H1 (cell line): ENCODE measurements at regions not wholly inside any gene's neighbourhood (a gene's known extent, or its start where the extent isn't known, plus 50 kb on each side); places are given as distances from the start of the nearest gene placed in this dataset.

Source experiments
- CTCF ChIA-PET: fragments of 300-600 bp; sonication (Branson Sonifier 250); formaldehyde crosslinking; loops from one replicate; lab custom pipeline; 2021; ENCODE audit not compliant: partially characterized antibody; lab: Charles Lee
- POLR2A ChIA-PET: fragments of 300-600 bp; sonication (Branson Sonifier 250); formaldehyde crosslinking; loops from one replicate; lab custom pipeline; 2021; ENCODE audit warnings: inconsistent platforms; ENCODE audit not compliant: partially characterized antibody; lab: Charles Lee
- DNase-seq, 2 experiments: peaks; one replicate each; pipeline versions ENCODE4 v3.0.0 to v3.0.0-alpha.2; 2010 to 2022; ENCODE audit warnings: low spot score in 2 of 2, low read depth in 1 of 2, mixed read lengths in 1 of 2
- FAIRE-seq: peaks from 2 replicates; lab custom pipeline; 2011; peaks lifted over from hg19 to GRCh38; lab: Jason Lieb, UNC
- H2AFZ ChIP-seq: 2 replicates; pipeline ENCODE4 v1.8.1; 2012; ENCODE audit warnings: low read length, inconsistent platforms
- H2AK5ac ChIP-seq: 2 replicates; pipeline ENCODE4 v1.6.1; 2013; ENCODE audit warnings: low read depth, low read length
- H2BK120ac ChIP-seq: replicated peaks from 2 replicates; pipeline ENCODE3; 2013; ENCODE audit warnings: low read depth, low read length, inconsistent platforms
- H2BK12ac ChIP-seq: 2 replicates; pipeline ENCODE4 v1.6.1; 2013; ENCODE audit warnings: low read depth, low read length
- H2BK15ac ChIP-seq: 2 replicates; pipeline ENCODE4 v1.6.1; 2013; ENCODE audit warnings: low read length
- H2BK20ac ChIP-seq: 2 replicates; pipeline ENCODE4 v1.6.1; 2013; ENCODE audit warnings: low read length
- H2BK5ac ChIP-seq: 2 replicates; pipeline ENCODE4 v1.6.1; 2013; ENCODE audit warnings: low read depth, low read length
- H3K14ac ChIP-seq: 2 replicates; pipeline ENCODE4 v1.6.1; 2013; ENCODE audit warnings: inconsistent platforms; ENCODE audit not compliant: insufficient read length
- H3K18ac ChIP-seq: 2 replicates; pipeline ENCODE4 v1.6.1; 2013; ENCODE audit warnings: low read length; ENCODE audit errors: extremely low read depth
- H3K23ac ChIP-seq: 2 replicates; pipeline ENCODE4 v1.6.1; 2013; ENCODE audit warnings: inconsistent platforms; ENCODE audit not compliant: insufficient read length
- H3K23me2 ChIP-seq: 2 replicates; pipeline ENCODE4 v1.6.1; 2013; ENCODE audit warnings: low read depth, low read length
- H3K27ac ChIP-seq: 2 replicates; pipeline ENCODE4 v1.6.1; 2011; ENCODE audit warnings: low read depth, low read length, inconsistent platforms
- H3K27me3 ChIP-seq, 4 experiments: replicated peaks in 1 of 4; 1 replicate in 1 of 4; 2 replicates in 3 of 4; pipeline versions ENCODE4 v1.6.1 to v1.8.1; 2011 to 2013; ENCODE audit warnings: low read length in 3 of 4, mild to moderate bottlenecking in 3 of 4, inconsistent platforms in 2 of 4, mixed read lengths in 2 of 4, moderate library complexity in 1 of 4; ENCODE audit not compliant: control insufficient read depth in 3 of 4, insufficient read depth in 3 of 4; ENCODE audit errors: extremely low read depth in 1 of 4
- H3K36me3 ChIP-seq, 4 experiments: 2 replicates each; pipeline versions ENCODE4 v1.6.1 to v1.8.1; 2011 to 2013; ENCODE audit warnings: mild to moderate bottlenecking in 4 of 4, low read length in 3 of 4, moderate library complexity in 2 of 4, control low read depth in 1 of 4, inconsistent platforms in 1 of 4; ENCODE audit not compliant: insufficient read depth in 4 of 4, control insufficient read depth in 2 of 4
- H3K4ac ChIP-seq: replicated peaks from 2 replicates; pipeline ENCODE3; 2013; ENCODE audit warnings: low read length, low read depth, mixed read lengths, inconsistent platforms; ENCODE audit not compliant: insufficient read length
- H3K4me1 ChIP-seq, 4 experiments: replicated peaks in 1 of 4; 1 replicate in 1 of 4; 2 replicates in 3 of 4; pipeline versions ENCODE4 v1.6.1 to v1.8.1; 2011 to 2013; ENCODE audit warnings: low read length in 3 of 4, inconsistent platforms in 2 of 4, mixed read lengths in 1 of 4; ENCODE audit not compliant: insufficient read depth in 4 of 4, control insufficient read depth in 3 of 4
- H3K4me2 ChIP-seq, 2 experiments: 2 replicates each; pipeline versions ENCODE4 v1.6.1 to v1.8.1; 2011 to 2013; ENCODE audit warnings: low read depth in 2 of 2, low read length in 2 of 2, control low read depth in 1 of 2, inconsistent platforms in 1 of 2, mild to moderate bottlenecking in 1 of 2; ENCODE audit not compliant: insufficient read depth in 1 of 2
- H3K4me3 ChIP-seq, 4 experiments: fragments of 200-600, 300-600 bp in 1 of 4; sonication (generic), shearing (Covaris generic), sonication (Bioruptor Twin) in 1 of 4; 2 replicates each; pipeline versions ENCODE4 v1.5.1 to v1.8.1; 2011 to 2016; ENCODE audit warnings: low read length in 4 of 4, low read depth in 3 of 4, control low read depth in 2 of 4, inconsistent platforms in 2 of 4, mild to moderate bottlenecking in 2 of 4, mixed read lengths in 1 of 4, moderate library complexity in 1 of 4; ENCODE audit not compliant: insufficient read depth in 2 of 4; ENCODE audit errors: extremely low read depth in 1 of 4
- H3K56ac ChIP-seq: replicated peaks from 2 replicates; pipeline ENCODE3; 2013; ENCODE audit warnings: low read depth, mild to moderate bottlenecking, mixed read lengths, low read length, inconsistent platforms; ENCODE audit not compliant: insufficient read length
- H3K79me1 ChIP-seq: 2 replicates; pipeline ENCODE4 v1.6.1; 2013; ENCODE audit warnings: low read depth, low read length, control low read depth
- H3K79me2 ChIP-seq, 2 experiments: 2 replicates each; pipeline versions ENCODE4 v1.6.1 to v1.8.1; 2012 to 2013; ENCODE audit warnings: low read length in 2 of 2, mild to moderate bottlenecking in 2 of 2, inconsistent platforms in 1 of 2; ENCODE audit not compliant: insufficient read depth in 2 of 2, control insufficient read depth in 1 of 2
- H3K9ac ChIP-seq, 4 experiments: replicated peaks in 1 of 4; 1 replicate in 1 of 4; 2 replicates in 3 of 4; pipeline versions ENCODE4 v1.6.1 to v1.8.1; 2011 to 2013; ENCODE audit warnings: low read depth in 3 of 4, low read length in 3 of 4, control low read depth in 2 of 4, mild to moderate bottlenecking in 2 of 4, moderate library complexity in 2 of 4, inconsistent platforms in 1 of 4; ENCODE audit errors: extremely low read depth in 1 of 4
- H3K9me3 ChIP-seq, 2 experiments: 2 replicates each; pipeline versions ENCODE4 v1.6.1 to v1.8.1; 2012 to 2013; ENCODE audit warnings: mild to moderate bottlenecking in 2 of 2, moderate library complexity in 2 of 2, control low read depth in 1 of 2, inconsistent platforms in 1 of 2, low read depth in 1 of 2, low read length in 1 of 2, mixed read lengths in 1 of 2; ENCODE audit not compliant: insufficient read depth in 2 of 2
- H4K20me1 ChIP-seq, 2 experiments: replicated peaks in 1 of 2; 2 replicates each; pipeline versions ENCODE3 to v1.8.1; 2011 to 2013; ENCODE audit warnings: inconsistent platforms in 2 of 2, low read length in 2 of 2, mild to moderate bottlenecking in 1 of 2; ENCODE audit not compliant: insufficient read depth in 2 of 2, control insufficient read depth in 1 of 2
- H4K5ac ChIP-seq: 2 replicates; pipeline ENCODE4 v1.6.1; 2013; ENCODE audit warnings: low read length, low read depth, mixed read lengths, inconsistent platforms; ENCODE audit not compliant: insufficient read length
- H4K8ac ChIP-seq: 2 replicates; pipeline ENCODE4 v1.8.0; 2013; ENCODE audit warnings: mild to moderate bottlenecking, moderate library complexity, low read length, inconsistent platforms; ENCODE audit not compliant: insufficient read depth; ENCODE audit errors: extremely low read depth
- H4K91ac ChIP-seq: replicated peaks from 2 replicates; pipeline ENCODE3; 2013; ENCODE audit warnings: low read length, mixed read lengths, inconsistent platforms; ENCODE audit not compliant: insufficient read length
- E2F6 ChIP-seq: IDR thresholded peaks from 2 replicates; pipeline ENCODE4 v1.6.1; 2012; ENCODE audit warnings: inconsistent platforms
- EZH2 ChIP-seq: fragments of 200-600 bp; sonication (generic); IDR thresholded peaks from 2 replicates; pipeline ENCODE4 v1.7.1; 2012; ENCODE audit warnings: low read depth, mild to moderate bottlenecking, moderate library complexity, low read length, inconsistent platforms; ENCODE audit not compliant: severe bottlenecking
- JUN ChIP-seq: IDR thresholded peaks from 2 replicates; pipeline ENCODE4 v1.6.1; 2011; ENCODE audit warnings: low read depth, mild to moderate bottlenecking, improper control_type of control experiment, low read length
- KDM5A ChIP-seq: fragments of 200-600 bp; IDR thresholded peaks from 2 replicates; pipeline ENCODE4 v1.7.1; 2012; ENCODE audit warnings: mild to moderate bottlenecking, low read length, inconsistent platforms, mixed read lengths
- MAFK ChIP-seq: IDR thresholded peaks from 2 replicates; pipeline ENCODE4 v1.6.1; 2012; ENCODE audit warnings: low read depth, mild to moderate bottlenecking, improper control_type of control experiment, low read length
- MAX ChIP-seq: IDR thresholded peaks from 2 replicates; pipeline ENCODE4 v1.6.1; 2012; ENCODE audit warnings: inconsistent platforms
- POLR2A ChIP-seq, 2 experiments: IDR thresholded peaks; 1 replicate in 1 of 2; 2 replicates in 1 of 2; pipeline ENCODE4 v1.6.1; 2011; ENCODE audit warnings: low read depth in 2 of 2, low read length in 2 of 2, mild to moderate bottlenecking in 2 of 2; ENCODE audit errors: control extremely low read depth in 1 of 2
- RAD21 ChIP-seq, 2 experiments: IDR thresholded peaks in 1 of 2; conservative IDR thresholded peaks in 1 of 2; 2 replicates each; pipeline ENCODE4 v1.6.1; 2011; ENCODE audit warnings: low read depth in 2 of 2, low read length in 2 of 2, improper control_type of control experiment in 1 of 2, inconsistent platforms in 1 of 2, mild to moderate bottlenecking in 1 of 2, moderate library complexity in 1 of 2
- RNF2 ChIP-seq: fragments of 200-900, 300-1000 bp; sonication (generic); IDR thresholded peaks from 2 replicates; pipeline ENCODE4 v1.7.1; 2016; ENCODE audit warnings: borderline replicate concordance, low read depth, mild to moderate bottlenecking, antibody characterized with exemption, low read length; ENCODE audit not compliant: poor library complexity, severe bottlenecking; ENCODE audit errors: missing control alignments
- SIN3A ChIP-seq, 2 experiments: IDR thresholded peaks in 1 of 2; conservative IDR thresholded peaks in 1 of 2; 2 replicates each; pipeline ENCODE4 v1.6.1; 2011 to 2012; ENCODE audit warnings: low read length in 2 of 2, improper control_type of control experiment in 1 of 2, low read depth in 1 of 2, mild to moderate bottlenecking in 1 of 2
- SP4 ChIP-seq: IDR thresholded peaks from 2 replicates; pipeline ENCODE4 v1.6.1; 2012; ENCODE audit warnings: low read length, inconsistent platforms
- TAF1 ChIP-seq: IDR thresholded peaks from 2 replicates; pipeline ENCODE4 v1.6.1; 2011; ENCODE audit warnings: mild to moderate bottlenecking, low read depth, low read length
- TBP ChIP-seq: IDR thresholded peaks from 2 replicates; pipeline ENCODE4 v1.6.1; 2011; ENCODE audit warnings: low read depth, low read length, improper control_type of control experiment
- whole genome bisulfite sequencing, 2 experiments: shearing (Covaris generic) in 1 of 2; methylation state at CpG; one replicate each; pipeline versions ENCODE4 v1.1.6 to v1.1.7; 2013 to 2015; ENCODE audit warnings: low lambda C conversion rate in 2 of 2, mixed read lengths in 2 of 2, inconsistent platforms in 1 of 2, low coverage in 1 of 2, missing lambda C conversion rate in 1 of 2; ENCODE audit not compliant: insufficient replicate concordance in 2 of 2, insufficient coverage in 1 of 2, insufficient read length in 1 of 2; ENCODE audit errors: extremely low coverage in 1 of 2, missing lambda C conversion rate in 1 of 2; 5-methylcytosine and 5-hydroxymethylcytosine counted together

DNA sequence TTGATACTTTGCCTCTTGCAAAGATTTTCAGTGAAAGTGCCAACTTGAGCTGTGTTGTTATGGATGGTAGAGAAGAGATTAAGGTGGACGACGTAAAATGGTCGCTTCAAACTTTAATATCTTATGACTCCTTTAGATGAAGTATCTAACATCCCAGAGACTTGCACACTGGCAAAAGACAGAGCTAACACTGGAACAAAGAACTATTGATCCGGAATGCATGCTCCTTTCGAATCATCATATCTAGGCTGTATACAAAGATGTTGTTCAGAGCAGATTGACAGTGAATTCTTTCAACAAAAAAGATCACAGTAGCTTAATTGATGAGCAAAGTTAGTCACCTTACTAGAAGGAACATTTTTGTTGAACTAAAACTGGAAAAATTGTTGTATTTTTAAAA is 592.7 kb downstream of the NXPH1 start:
- no peaks in the 10 kb centered on the region for H3K27me3 ChIP-seq
- no peaks in the 10 kb centered on the region for H4K20me1 ChIP-seq
- ChIA-PET CTCF (interaction anchor here (0.5 to 0.7 kb wide), 3 partner anchors 13 to 57 kb away, joined by 3 read pairs; no protein-coding TSS in a partner anchor), POLR2A (no interaction called here)
- H3K23me2 ChIP-seq = no peaks in the 10 kb centered on the region
- no peak overlapping the region for H2BK5ac ChIP-seq
- no peak overlapping the region for H3K23ac ChIP-seq
- H3K27ac ChIP-seq = no peak overlapping the region
- H3K4ac ChIP-seq = no peak overlapping the region
- no peaks in the 10 kb centered on the region for H3K36me3 ChIP-seq
- DNase-seq (no peak), FAIRE-seq (no peak)
- no peaks in the 10 kb centered on the region for H3K79me1 ChIP-seq
- peak overlapping the region; percentile 53; the same call in 1 of the 2 replicates for H2AFZ ChIP-seq
- H3K4me2 ChIP-seq = no peak overlapping the region
- no peak overlapping the region for H3K14ac ChIP-seq
- no peaks in the 10 kb centered on the region for H3K79me2 ChIP-seq
- H2BK15ac ChIP-seq = no peak overlapping the region
- no peak overlapping the region for H3K9ac ChIP-seq
- H2AK5ac ChIP-seq = no peak overlapping the region
- H4K5ac ChIP-seq = no peak overlapping the region
- no peak overlapping the region for H2BK120ac ChIP-seq
- H3K18ac ChIP-seq = no peak overlapping the region
- no peak overlapping the region for H2BK12ac ChIP-seq
- no peaks in the 10 kb centered on the region for H3K9me3 ChIP-seq
- 96% methylated on average over 5 of the region's 5 CpGs; no CpG with 5 or more reads in 1 of the 2 experiments for WGBS, 2 experiments
- no peak overlapping the region for H3K56ac ChIP-seq
- no peak overlapping the region for H4K91ac ChIP-seq
- H4K8ac ChIP-seq = no peak overlapping the region
- H2BK20ac ChIP-seq = no peak overlapping the region
- no peak overlapping the region for H3K4me3 ChIP-seq
- H3K4me1 ChIP-seq = 0 out of 7 replicates have a peak, but pooled peaks cover 0 to 3% (median 0%) of the 10 kb centered on the region in 4 experiments
- TF ChIP-seq KDM5A = no peak
- no peak for TF ChIP-seq MAX
- TF ChIP-seq E2F6 = no peak
- TF ChIP-seq RNF2 = no peak
- no peak for TF ChIP-seq RAD21 (IDR thresholded peaks at IDR 0.05 in 1 of 2, conservative IDR thresholded peaks at IDR 0.05 in 1 of 2; ENCODE audit: low read depth in 2 of 2, low read length in 2 of 2)
- no peak for TF ChIP-seq POLR2A (IDR thresholded peaks at IDR 0.05; ENCODE audit: control extremely low read depth in 1 of 2, low read depth in 2 of 2, low read length in 2 of 2)
- TF ChIP-seq SIN3A (conservative IDR thresholded peaks at IDR 0.05 in 1 of 2, IDR thresholded peaks at IDR 0.05 in 1 of 2; ENCODE audit: low read depth in 1 of 2, low read length in 2 of 2) = no peak
- TF ChIP-seq TAF1 = no peak
- TF ChIP-seq MAFK = no peak
- no peak for TF ChIP-seq EZH2
- TF ChIP-seq JUN = no peak
- TF ChIP-seq TBP = no peak
- no peak for TF ChIP-seq SP4
